Fibroblast of the aortic adventitia (primary cell): ENCODE measurements at regions not wholly inside any gene's neighbourhood (a gene's known extent, or its start where the extent isn't known, plus 50 kb on each side); places are given as distances from the start of the nearest gene placed in this dataset.

Source experiments
- DNase-seq: peaks from one replicate; pipeline ENCODE4 v3.0.0-alpha.2; 2010; ENCODE audit warnings: low read depth
- H3K4me3 ChIP-seq: 2 replicates; pipeline ENCODE4 v1.5.1; 2011; ENCODE audit warnings: low read depth, mild to moderate bottlenecking, control low read depth, low read length, moderate library complexity
- CTCF ChIP-seq: IDR thresholded peaks from 2 replicates; pipeline ENCODE4 v1.5.1; 2011; ENCODE audit warnings: mild to moderate bottlenecking, low read length, control low read depth, inconsistent platforms; ENCODE audit not compliant: insufficient read depth

DNA sequence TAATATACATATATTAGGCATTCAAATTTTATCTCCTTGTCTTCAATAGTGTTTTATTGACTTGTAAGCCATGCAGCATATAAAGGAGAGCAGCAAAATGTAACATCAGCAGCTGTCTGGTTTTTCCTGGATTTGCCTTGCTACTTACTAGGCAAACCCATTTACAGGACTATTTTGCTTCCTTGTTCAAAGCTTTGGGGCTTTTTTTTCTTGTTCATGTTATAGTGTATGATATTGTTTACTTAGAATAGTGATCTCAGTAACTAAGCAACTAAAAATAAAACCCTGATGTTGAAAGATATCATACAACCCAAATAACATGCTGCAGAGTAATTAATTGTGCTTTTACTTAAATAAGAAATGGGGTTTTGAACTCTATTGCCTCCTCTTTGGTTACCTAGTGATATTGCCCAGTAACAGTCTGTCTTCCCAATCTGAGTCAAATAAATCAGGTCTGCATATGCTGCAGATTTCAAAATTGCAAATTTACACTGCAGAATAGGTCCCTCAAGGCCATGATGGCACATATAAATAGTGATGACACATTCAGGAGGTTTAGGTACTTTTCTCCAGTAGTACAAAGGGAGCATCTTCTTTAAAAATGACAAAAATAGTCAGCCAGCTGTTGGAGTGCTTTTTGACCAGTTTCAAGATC, 578.1 kb upstream of the NECTIN3 start:
- no peak for DNase-seq
- TF ChIP-seq CTCF: no peak
- H3K4me3 ChIP-seq: no peak overlapping the region

DNA sequence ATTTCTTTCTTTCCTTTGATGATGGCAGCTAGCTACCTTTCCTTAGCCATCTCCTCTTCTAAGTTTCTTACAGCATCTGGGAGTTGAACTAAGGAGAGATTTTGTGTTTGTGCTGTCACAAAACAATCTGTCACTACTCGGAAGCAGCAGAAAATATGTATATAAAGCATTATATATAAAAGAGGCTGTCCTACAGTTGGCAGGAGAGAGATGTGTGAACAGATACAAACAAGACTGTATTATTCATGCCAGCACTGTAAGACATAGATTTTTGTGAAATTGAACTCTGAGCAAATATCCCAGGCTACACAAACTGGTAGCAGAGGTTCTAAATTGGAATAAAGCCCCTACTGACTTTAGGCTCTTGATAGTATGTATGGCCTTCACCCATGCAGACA, 577.5 kb upstream of the NECTIN3 start:
- TF ChIP-seq CTCF: no peak
- no peak overlapping the region for H3K4me3 ChIP-seq
- no peak for DNase-seq

DNA sequence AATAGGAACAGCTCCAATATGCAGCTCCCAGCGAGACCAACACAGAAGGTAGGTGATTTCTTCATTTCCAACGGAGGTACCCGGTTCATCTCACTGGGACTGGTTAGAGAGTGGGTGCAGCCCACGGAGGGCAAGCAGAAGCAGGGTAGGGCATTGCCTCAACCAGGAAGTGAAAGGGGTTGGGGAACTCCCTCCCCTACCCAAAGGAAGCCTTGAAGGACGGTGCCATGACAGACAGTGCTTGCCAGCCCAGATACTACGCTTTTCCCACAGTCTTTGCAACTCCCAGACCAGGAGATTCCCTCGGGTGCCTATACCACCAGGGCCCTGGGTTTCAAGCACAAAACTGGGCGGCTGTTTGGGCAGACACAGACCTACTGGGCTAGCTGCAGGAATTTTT, 576.9 kb upstream of the NECTIN3 start:
- no peak overlapping the region for H3K4me3 ChIP-seq
- DNase-seq: no peak
- no peak for TF ChIP-seq CTCF

GRCh38 chr3:110495201-110495927, 576.3 kb upstream of the NECTIN3 start:
- TF ChIP-seq CTCF: no peak
- no peak for DNase-seq
- no peak overlapping the region for H3K4me3 ChIP-seq

- TF ChIP-seq CTCF: no peak
- DNase-seq: no peak
- H3K4me3 ChIP-seq: no peak overlapping the region
These were observed 567.2 kb upstream of the NECTIN3 start for GRCh38 chr3:110504401-110504800.

DNA sequence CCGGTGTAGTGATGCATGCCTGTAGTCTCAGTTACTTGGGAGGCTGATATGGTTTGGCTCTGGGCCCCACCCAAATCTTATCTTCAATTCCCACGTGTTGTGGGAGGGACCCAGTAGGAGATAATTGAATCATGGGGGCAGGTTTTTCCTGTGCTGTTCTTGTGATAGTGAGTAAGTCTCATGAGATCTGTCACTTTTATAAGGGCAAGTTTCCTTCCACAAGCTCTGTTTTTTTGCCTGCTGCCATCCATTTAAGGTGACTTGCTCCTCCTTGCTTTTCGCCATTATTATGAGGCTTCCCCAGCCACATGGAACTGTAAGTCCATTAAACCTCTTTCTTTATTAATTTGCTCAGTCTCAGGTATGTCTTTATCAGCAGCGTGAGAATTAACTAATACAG, 566.7 kb upstream of the NECTIN3 start:
- peak; percentile 22 for DNase-seq
- no peak overlapping the region for H3K4me3 ChIP-seq
- TF ChIP-seq CTCF: no peak
